Neural progenitor cell (in vitro differentiated cells): ENCODE measurements at regions not wholly inside any gene's neighbourhood (a gene's known extent, or its start where the extent isn't known, plus 50 kb on each side); places are given as distances from the start of the nearest gene placed in this dataset.

Experiments used
- EZH2 ChIP-seq: fragments of 200-600 bp; sonication (generic); IDR thresholded peaks from 2 replicates; pipeline ENCODE4 v1.6.1; 2017; ENCODE audit warnings: antibody characterized with exemption, mild to moderate bottlenecking, moderate library complexity
- EZH2phosphoT487 ChIP-seq: fragments of 200-600 bp; sonication (generic); IDR thresholded peaks from 2 replicates; pipeline ENCODE4 v1.6.1; 2017; ENCODE audit warnings: antibody characterized with exemption
- TF ChIP-seq, protein P1 (sequence below): fragments of 200-600 bp; sonication (generic); IDR thresholded peaks from 2 replicates; pipeline ENCODE4 v1.5.1; 2017; ENCODE audit warnings: antibody characterized with exemption, mild to moderate bottlenecking

DNA sequence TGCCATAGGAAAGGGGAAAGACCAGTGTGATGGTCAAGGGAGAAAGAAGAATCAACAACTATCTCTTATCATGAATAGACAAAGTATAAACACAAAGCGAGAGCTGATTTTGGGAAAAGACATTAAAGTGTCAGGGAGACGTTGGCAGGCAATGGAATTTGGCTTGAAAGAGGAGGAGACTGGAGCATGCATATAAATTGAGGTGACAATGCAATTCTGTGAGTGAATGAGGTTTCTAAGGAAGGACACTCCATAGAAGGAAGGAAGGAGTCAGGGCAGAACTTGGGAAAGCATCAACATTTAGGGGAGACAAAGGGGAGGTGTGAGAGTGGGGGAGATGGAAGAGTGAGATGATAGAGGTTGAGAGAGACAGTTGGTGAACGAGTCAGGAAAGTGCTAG lies 543.0 kb upstream of the TBL1XR1 start:
- TF ChIP-seq, protein P1, sequence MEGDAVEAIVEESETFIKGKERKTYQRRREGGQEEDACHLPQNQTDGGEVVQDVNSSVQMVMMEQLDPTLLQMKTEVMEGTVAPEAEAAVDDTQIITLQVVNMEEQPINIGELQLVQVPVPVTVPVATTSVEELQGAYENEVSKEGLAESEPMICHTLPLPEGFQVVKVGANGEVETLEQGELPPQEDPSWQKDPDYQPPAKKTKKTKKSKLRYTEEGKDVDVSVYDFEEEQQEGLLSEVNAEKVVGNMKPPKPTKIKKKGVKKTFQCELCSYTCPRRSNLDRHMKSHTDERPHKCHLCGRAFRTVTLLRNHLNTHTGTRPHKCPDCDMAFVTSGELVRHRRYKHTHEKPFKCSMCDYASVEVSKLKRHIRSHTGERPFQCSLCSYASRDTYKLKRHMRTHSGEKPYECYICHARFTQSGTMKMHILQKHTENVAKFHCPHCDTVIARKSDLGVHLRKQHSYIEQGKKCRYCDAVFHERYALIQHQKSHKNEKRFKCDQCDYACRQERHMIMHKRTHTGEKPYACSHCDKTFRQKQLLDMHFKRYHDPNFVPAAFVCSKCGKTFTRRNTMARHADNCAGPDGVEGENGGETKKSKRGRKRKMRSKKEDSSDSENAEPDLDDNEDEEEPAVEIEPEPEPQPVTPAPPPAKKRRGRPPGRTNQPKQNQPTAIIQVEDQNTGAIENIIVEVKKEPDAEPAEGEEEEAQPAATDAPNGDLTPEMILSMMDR = no peak
- TF ChIP-seq EZH2 (no peak), EZH2phosphoT487 (no peak)
